HCT116 (cell line): ENCODE measurements at regions not wholly inside any gene's neighbourhood (a gene's known extent, or its start where the extent isn't known, plus 50 kb on each side); places are given as distances from the start of the nearest gene placed in this dataset.

Experiments used
- CEBPB ChIP-seq: IDR thresholded peaks from 2 replicates; pipeline ENCODE4 v1.6.1; 2012; ENCODE audit warnings: low read depth
- EZH2 ChIP-seq: fragments of 200-600 bp; sonication (generic); IDR thresholded peaks from 2 replicates; pipeline ENCODE4 v1.6.1; 2017; ENCODE audit warnings: antibody characterized with exemption, mixed run types
- EZH2phosphoT487 ChIP-seq: fragments of 200-600 bp; IDR thresholded peaks from 2 replicates; pipeline ENCODE4 v1.6.1; 2018; ENCODE audit warnings: antibody characterized with exemption, borderline replicate concordance
- POLR2A ChIP-seq: IDR thresholded peaks from 2 replicates; pipeline ENCODE4 v1.7.0; 2011; ENCODE audit warnings: borderline replicate concordance; ENCODE audit not compliant: insufficient read depth, insufficient read length; ENCODE audit errors: extremely low read depth
- POLR2AphosphoS5 ChIP-seq: IDR thresholded peaks from 2 replicates; pipeline ENCODE4 v1.6.1; 2011; ENCODE audit warnings: mild to moderate bottlenecking, low read depth, low read length, moderate library complexity
- TCF7L2 ChIP-seq: IDR thresholded peaks from 2 replicates; pipeline ENCODE4 v1.7.0; 2011; ENCODE audit warnings: borderline replicate concordance, inconsistent platforms; ENCODE audit not compliant: insufficient read depth, insufficient read length; ENCODE audit errors: extremely low read depth
- YY1 ChIP-seq: IDR thresholded peaks from 2 replicates; pipeline ENCODE4 v1.6.1; 2011; ENCODE audit warnings: low read length, low read depth, moderate library complexity, mild to moderate bottlenecking; ENCODE audit not compliant: insufficient replicate concordance; ENCODE audit errors: extremely low read depth
- ZFX ChIP-seq: fragments of 450-650 bp; IDR thresholded peaks from 2 replicates; pipeline ENCODE4 v1.6.1; 2017
- ZNF274 ChIP-seq: fragments of 200-500 bp; sonication (Bioruptor generic); IDR thresholded peaks from 2 replicates; pipeline ENCODE4 v1.6.1; 2014; ENCODE audit warnings: mild to moderate bottlenecking, low read depth, low read length, inconsistent platforms
- TF ChIP-seq, protein P1 (sequence below), 3 experiments: fragments of 200-600 bp in 1 of 3; sonication (generic) in 1 of 3; IDR thresholded peaks in 2 of 3; conservative IDR thresholded peaks in 1 of 3; 2 replicates each; pipeline ENCODE4 v1.5.1; 2012 to 2017; ENCODE audit warnings: low read depth in 2 of 3, low read length in 2 of 3, antibody characterized with exemption in 1 of 3, borderline replicate concordance in 1 of 3, control low read depth in 1 of 3, mild to moderate bottlenecking in 1 of 3, mixed read lengths in 1 of 3, mixed run types in 1 of 3, moderate library complexity in 1 of 3; ENCODE audit not compliant: insufficient read depth in 1 of 3
- TF ChIP-seq, protein P2 (sequence below): IDR thresholded peaks from 2 replicates; pipeline ENCODE4 v1.6.1; 2012; ENCODE audit warnings: low read depth
- TF ChIP-seq, protein P3 (sequence below): IDR thresholded peaks from 2 replicates; pipeline ENCODE4 v1.6.1; 2011; ENCODE audit warnings: mild to moderate bottlenecking, low read length, moderate library complexity; ENCODE audit not compliant: insufficient replicate concordance; ENCODE audit errors: extremely low read depth

DNA sequence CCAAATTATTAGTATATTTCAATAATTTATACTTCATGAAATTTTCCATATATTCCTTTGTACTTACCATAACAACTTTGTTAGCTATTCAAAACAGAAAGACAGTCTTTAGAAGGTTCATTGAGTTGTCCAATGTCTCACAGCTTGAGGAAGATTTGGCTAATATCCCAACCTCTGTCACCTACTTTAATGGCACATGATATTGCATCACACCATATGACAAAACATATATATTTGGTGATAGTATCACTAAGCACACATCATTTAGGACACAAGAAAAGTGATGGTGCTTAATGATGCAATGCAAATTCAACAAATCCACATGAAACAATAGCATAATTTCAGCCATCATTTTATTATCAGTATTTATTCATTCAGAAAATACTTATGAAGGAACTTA lies 122.0 kb upstream of the BRINP3 start:
- TF ChIP-seq, protein P1, sequence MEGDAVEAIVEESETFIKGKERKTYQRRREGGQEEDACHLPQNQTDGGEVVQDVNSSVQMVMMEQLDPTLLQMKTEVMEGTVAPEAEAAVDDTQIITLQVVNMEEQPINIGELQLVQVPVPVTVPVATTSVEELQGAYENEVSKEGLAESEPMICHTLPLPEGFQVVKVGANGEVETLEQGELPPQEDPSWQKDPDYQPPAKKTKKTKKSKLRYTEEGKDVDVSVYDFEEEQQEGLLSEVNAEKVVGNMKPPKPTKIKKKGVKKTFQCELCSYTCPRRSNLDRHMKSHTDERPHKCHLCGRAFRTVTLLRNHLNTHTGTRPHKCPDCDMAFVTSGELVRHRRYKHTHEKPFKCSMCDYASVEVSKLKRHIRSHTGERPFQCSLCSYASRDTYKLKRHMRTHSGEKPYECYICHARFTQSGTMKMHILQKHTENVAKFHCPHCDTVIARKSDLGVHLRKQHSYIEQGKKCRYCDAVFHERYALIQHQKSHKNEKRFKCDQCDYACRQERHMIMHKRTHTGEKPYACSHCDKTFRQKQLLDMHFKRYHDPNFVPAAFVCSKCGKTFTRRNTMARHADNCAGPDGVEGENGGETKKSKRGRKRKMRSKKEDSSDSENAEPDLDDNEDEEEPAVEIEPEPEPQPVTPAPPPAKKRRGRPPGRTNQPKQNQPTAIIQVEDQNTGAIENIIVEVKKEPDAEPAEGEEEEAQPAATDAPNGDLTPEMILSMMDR (IDR thresholded peaks at IDR 0.05 in 2 of 3, conservative IDR thresholded peaks at IDR 0.05 in 1 of 3; ENCODE audit: borderline replicate concordance in 1 of 3, insufficient read depth in 1 of 3, low read depth in 2 of 3, low read length in 2 of 3) = no peak
- TF ChIP-seq, protein P2, sequence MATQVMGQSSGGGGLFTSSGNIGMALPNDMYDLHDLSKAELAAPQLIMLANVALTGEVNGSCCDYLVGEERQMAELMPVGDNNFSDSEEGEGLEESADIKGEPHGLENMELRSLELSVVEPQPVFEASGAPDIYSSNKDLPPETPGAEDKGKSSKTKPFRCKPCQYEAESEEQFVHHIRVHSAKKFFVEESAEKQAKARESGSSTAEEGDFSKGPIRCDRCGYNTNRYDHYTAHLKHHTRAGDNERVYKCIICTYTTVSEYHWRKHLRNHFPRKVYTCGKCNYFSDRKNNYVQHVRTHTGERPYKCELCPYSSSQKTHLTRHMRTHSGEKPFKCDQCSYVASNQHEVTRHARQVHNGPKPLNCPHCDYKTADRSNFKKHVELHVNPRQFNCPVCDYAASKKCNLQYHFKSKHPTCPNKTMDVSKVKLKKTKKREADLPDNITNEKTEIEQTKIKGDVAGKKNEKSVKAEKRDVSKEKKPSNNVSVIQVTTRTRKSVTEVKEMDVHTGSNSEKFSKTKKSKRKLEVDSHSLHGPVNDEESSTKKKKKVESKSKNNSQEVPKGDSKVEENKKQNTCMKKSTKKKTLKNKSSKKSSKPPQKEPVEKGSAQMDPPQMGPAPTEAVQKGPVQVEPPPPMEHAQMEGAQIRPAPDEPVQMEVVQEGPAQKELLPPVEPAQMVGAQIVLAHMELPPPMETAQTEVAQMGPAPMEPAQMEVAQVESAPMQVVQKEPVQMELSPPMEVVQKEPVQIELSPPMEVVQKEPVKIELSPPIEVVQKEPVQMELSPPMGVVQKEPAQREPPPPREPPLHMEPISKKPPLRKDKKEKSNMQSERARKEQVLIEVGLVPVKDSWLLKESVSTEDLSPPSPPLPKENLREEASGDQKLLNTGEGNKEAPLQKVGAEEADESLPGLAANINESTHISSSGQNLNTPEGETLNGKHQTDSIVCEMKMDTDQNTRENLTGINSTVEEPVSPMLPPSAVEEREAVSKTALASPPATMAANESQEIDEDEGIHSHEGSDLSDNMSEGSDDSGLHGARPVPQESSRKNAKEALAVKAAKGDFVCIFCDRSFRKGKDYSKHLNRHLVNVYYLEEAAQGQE = no peak
- TF ChIP-seq POLR2AphosphoS5 (no peak), POLR2A (no peak), CEBPB (no peak), EZH2 (no peak), TCF7L2 (no peak), EZH2phosphoT487 (no peak), YY1 (no peak), ZNF274 (no peak), ZFX (no peak)
- TF ChIP-seq, protein P3, sequence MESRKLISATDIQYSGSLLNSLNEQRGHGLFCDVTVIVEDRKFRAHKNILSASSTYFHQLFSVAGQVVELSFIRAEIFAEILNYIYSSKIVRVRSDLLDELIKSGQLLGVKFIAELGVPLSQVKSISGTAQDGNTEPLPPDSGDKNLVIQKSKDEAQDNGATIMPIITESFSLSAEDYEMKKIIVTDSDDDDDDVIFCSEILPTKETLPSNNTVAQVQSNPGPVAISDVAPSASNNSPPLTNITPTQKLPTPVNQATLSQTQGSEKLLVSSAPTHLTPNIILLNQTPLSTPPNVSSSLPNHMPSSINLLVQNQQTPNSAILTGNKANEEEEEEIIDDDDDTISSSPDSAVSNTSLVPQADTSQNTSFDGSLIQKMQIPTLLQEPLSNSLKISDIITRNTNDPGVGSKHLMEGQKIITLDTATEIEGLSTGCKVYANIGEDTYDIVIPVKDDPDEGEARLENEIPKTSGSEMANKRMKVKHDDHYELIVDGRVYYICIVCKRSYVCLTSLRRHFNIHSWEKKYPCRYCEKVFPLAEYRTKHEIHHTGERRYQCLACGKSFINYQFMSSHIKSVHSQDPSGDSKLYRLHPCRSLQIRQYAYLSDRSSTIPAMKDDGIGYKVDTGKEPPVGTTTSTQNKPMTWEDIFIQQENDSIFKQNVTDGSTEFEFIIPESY = no peak
